ENCODE measurements at regions not wholly inside any gene's neighbourhood (a gene's known extent, or its start where the extent isn't known, plus 50 kb on each side); places are given as distances from the start of the nearest gene placed in this dataset.

GRCh38 chr16:61596655-61597054 is 439.6 kb downstream of the CDH8 start:
- no peak overlapping the region for H3K27ac ChIP-seq
- intact Hi-C loops (cut with DNase I; ENCODE audit: low total_unique reads): no loop called here
- TF ChIP-seq POLR2A (IDR thresholded peaks at IDR 0.05) (no peak), CTCF (IDR thresholded peaks at IDR 0.05) (no peak)
- no peaks in the 10 kb centered on the region for H3K27me3 ChIP-seq
- H3K36me3 ChIP-seq: no peaks in the 10 kb centered on the region
- H3K9me3 ChIP-seq: peaks cover 0 to 35% (median 29%) of the 10 kb centered on the region in 4 donors
- no peak overlapping the region for H3K4me3 ChIP-seq
- no peaks in the 10 kb centered on the region for H3K4me1 ChIP-seq
- no peak for DNase-seq
- WGBS, 5 donors: 58 to 81% (median 74%) methylated on average over 2 of the region's 2 CpGs

GRCh38 chr16:61595605-61596004 is 440.6 kb downstream of the CDH8 start:
- intact Hi-C loops (cut with DNase I; ENCODE audit: low total_unique reads): no loop called here
- Histone ChIP-seq H3K27ac (no peak overlapping the region), H3K36me3 (no peaks in the 10 kb centered on the region), H3K9me3 (peaks cover 0 to 37% (median 29%) of the 10 kb centered on the region in 4 donors), H3K4me3 (no peak overlapping the region), H3K4me1 (no peaks in the 10 kb centered on the region), H3K27me3 (no peaks in the 10 kb centered on the region)
- no peak for DNase-seq
- no peak for TF ChIP-seq POLR2AphosphoS5 (IDR thresholded peaks at IDR 0.05)
- TF ChIP-seq POLR2A (IDR thresholded peaks at IDR 0.05): no peak
- no peak for TF ChIP-seq EP300 (IDR thresholded peaks at IDR 0.05)
- no peak for TF ChIP-seq CTCF (IDR thresholded peaks at IDR 0.05)
- 42 to 53% (median 51%) methylated on average over 3 of the region's 3 CpGs for WGBS, 5 donors

- Histone ChIP-seq H3K9me3 (peaks cover 0 to 40% (median 29%) of the 10 kb centered on the region in 4 donors), H3K27me3 (no peaks in the 10 kb centered on the region), H3K27ac (no peak overlapping the region), H3K4me3 (no peak overlapping the region), H3K4me1 (no peaks in the 10 kb centered on the region), H3K36me3 (no peaks in the 10 kb centered on the region)
- WGBS, 5 donors: 76 to 88% (median 79%) methylated on average over 1 of the region's 1 CpG
- intact Hi-C loops (cut with DNase I; ENCODE audit: low total_unique reads): no loop called here
- no peak for DNase-seq
- TF ChIP-seq EP300 (IDR thresholded peaks at IDR 0.05) (no peak), CTCF (IDR thresholded peaks at IDR 0.05) (no peak), POLR2AphosphoS5 (IDR thresholded peaks at IDR 0.05) (no peak), POLR2A (IDR thresholded peaks at IDR 0.05) (no peak)
Observed at GRCh38 chr16:61590577-61590976, 445.7 kb downstream of the CDH8 start.

GRCh38 chr16:61587526-61587925 is 448.7 kb downstream of the CDH8 start:
- 66 to 75% (median 69%) methylated on average over 2 of the region's 2 CpGs for WGBS, 5 donors
- no peaks in the 10 kb centered on the region for H3K36me3 ChIP-seq
- intact Hi-C loops (cut with DNase I; ENCODE audit: low total_unique reads): no loop called here
- no peak overlapping the region for H3K4me3 ChIP-seq
- H3K27ac ChIP-seq: no peak overlapping the region
- TF ChIP-seq POLR2A (IDR thresholded peaks at IDR 0.05) (no peak), CTCF (IDR thresholded peaks at IDR 0.05) (no peak), EP300 (IDR thresholded peaks at IDR 0.05) (no peak), POLR2AphosphoS5 (IDR thresholded peaks at IDR 0.05) (no peak)
- no peaks in the 10 kb centered on the region for H3K4me1 ChIP-seq
- no peaks in the 10 kb centered on the region for H3K27me3 ChIP-seq
- peaks cover 0 to 12% (median 4%) of the 10 kb centered on the region in 4 donors for H3K9me3 ChIP-seq
- DNase-seq: no peak

Measured in stomach (tissue), 8 donors.